DMS153 (cell line): ENCODE measurements at regions not wholly inside any gene's neighbourhood (a gene's known extent, or its start where the extent isn't known, plus 50 kb on each side); places are given as distances from the start of the nearest gene placed in this dataset.
"Not testable (repeated sequence)": the region's sequence is repeated elsewhere in the genome, so short reads cannot be mapped to it uniquely, and the experiment has no call there.

Source experiments
- DNase-seq: peaks from one replicate; lab custom pipeline; 2025; lab: John Stamatoyannopoulos, UW

- DNase-seq, result no peak
Measured at GRCh38 chr7:156590212-156590611, 50.4 kb upstream of the RNF32 start.

- DNase-seq, result no peak
Measured at GRCh38 chr7:156589808-156590207, 50.8 kb upstream of the RNF32 start.

- no peak for DNase-seq
Measured at GRCh38 chr7:156585926-156586325, 54.6 kb upstream of the RNF32 start.

- DNase-seq, result no peak
Measured at GRCh38 chr7:156585025-156585648, 55.4 kb upstream of the RNF32 start.

GRCh38 chr7:156582591-156583123 lies 57.9 kb upstream of the RNF32 start:
- DNase-seq, result no peak

GRCh38 chr7:156580036-156580435 lies 60.5 kb upstream of the RNF32 start:
- DNase-seq, result no peak

GRCh38 chr7:156579566-156579965 lies 61.0 kb upstream of the RNF32 start:
- no peak for DNase-seq

GRCh38 chr7:156578978-156579430 lies 61.6 kb upstream of the RNF32 start:
- DNase-seq, result no peak

- no peak for DNase-seq
Measured at GRCh38 chr7:156578578-156578940, 62.0 kb upstream of the RNF32 start.

- DNase-seq, result no peak
Measured at GRCh38 chr7:156577645-156578577, 62.7 kb upstream of the RNF32 start.

- no peak for DNase-seq
Measured at GRCh38 chr7:156576216-156577058, 64.1 kb upstream of the RNF32 start.

GRCh38 chr7:156568258-156568657 lies 72.3 kb upstream of the RNF32 start:
- DNase-seq, result no peak

GRCh38 chr7:156566812-156567549 lies 73.6 kb upstream of the RNF32 start:
- no peak for DNase-seq

GRCh38 chr7:156565002-156565401 lies 75.6 kb upstream of the RNF32 start:
- DNase-seq, result not testable (repeated sequence)

GRCh38 chr7:156560696-156561095 lies 79.9 kb upstream of the RNF32 start:
- no peak for DNase-seq

GRCh38 chr7:156560075-156560474 lies 80.5 kb upstream of the RNF32 start:
- DNase-seq, result no peak

GRCh38 chr7:156559001-156559400 lies 81.6 kb upstream of the RNF32 start:
- no peak for DNase-seq

- no peak for DNase-seq
Measured at GRCh38 chr7:156558198-156558597, 82.4 kb upstream of the RNF32 start.

- DNase-seq, result no peak
Measured at GRCh38 chr7:156556083-156556482, 84.5 kb upstream of the RNF32 start.

GRCh38 chr7:156554488-156554887 lies 86.1 kb upstream of the RNF32 start:
- DNase-seq, result peak; percentile 19

GRCh38 chr7:156549636-156550035 lies 90.9 kb upstream of the RNF32 start:
- no peak for DNase-seq
